Stomach (tissue), 8 donors: ENCODE measurements at regions not wholly inside any gene's neighbourhood (a gene's known extent, or its start where the extent isn't known, plus 50 kb on each side); places are given as distances from the start of the nearest gene placed in this dataset.
A peak's percentile ranks its signal among the peaks of the same experiment; 100 is the strongest.

Experiments
- DNase-seq, 2 donors: peaks; one replicate each; pipeline versions ENCODE4 v3.0.0 to v3.0.0-alpha.2; 2013 to 2019
- H3K27ac ChIP-seq, 5 donors: fragments of 200-600 bp in 4 of 5; sonication (generic) in 4 of 5; one replicate each; pipeline ENCODE4 v1.5.1; 2013 to 2019; ENCODE audit warnings: mild to moderate bottlenecking in 1 of 5, moderate library complexity in 1 of 5
- H3K27me3 ChIP-seq, 3 donors: fragments of 200-600 bp; sonication (generic); one replicate each; pipeline ENCODE4 v1.5.1; 2017 to 2019; ENCODE audit warnings: mixed run types in 1 of 3
- H3K36me3 ChIP-seq, 4 donors: fragments of 200-600 bp; sonication (generic); 1 replicate in 3 of 4; 2 replicates in 1 of 4; pipeline ENCODE4 v1.5.1; 2016 to 2019
- H3K4me1 ChIP-seq, 4 donors: fragments of 200-600 bp; sonication (generic); one replicate each; pipeline ENCODE4 v1.5.1; 2016 to 2019
- H3K4me3 ChIP-seq, 4 donors: fragments of 200-600 bp; sonication (generic) in 3 of 4; one replicate each; pipeline ENCODE4 v1.5.1; 2016 to 2019; ENCODE audit warnings: mild to moderate bottlenecking in 1 of 4
- H3K9me3 ChIP-seq, 4 donors: fragments of 200-600 bp; sonication (generic); one replicate each; pipeline ENCODE4 v1.5.1; 2016 to 2019
- EP300 ChIP-seq: sonication (generic); formaldehyde crosslinking; IDR thresholded peaks from one replicate; pipeline ENCODE4 v1.6.1; 2017; ENCODE audit warnings: antibody characterized with exemption
- POLR2A ChIP-seq, 4 donors: fragments of 450-650 bp; IDR thresholded peaks; one replicate each; pipeline ENCODE4 v1.6.1; 2016; ENCODE audit warnings: antibody characterized with exemption in 4 of 4, control low read depth in 2 of 4, mild to moderate bottlenecking in 1 of 4, moderate library complexity in 1 of 4
- POLR2AphosphoS5 ChIP-seq, 3 donors: sonication (generic); formaldehyde crosslinking; IDR thresholded peaks; one replicate each; pipeline ENCODE4 v1.6.1; 2016; ENCODE audit warnings: antibody characterized with exemption in 3 of 3
- WGBS, 5 donors: extraction: QIAGEN DNeasy Blood & Tissue Kit in 3 of 5; methylation state at CpG; one replicate each; pipeline versions ENCODE4 v1.1.5 to v1.1.7; 2013 to 2018; 5-methylcytosine and 5-hydroxymethylcytosine counted together
- intact Hi-C: fragments of 100-400 bp; cut with DNase I; formaldehyde crosslinking; loops from one replicate; pipeline ENCODE4 v1.15.1; 2023; ENCODE audit warnings: low total_unique reads
- TF ChIP-seq, protein P1 (sequence below), 7 experiments: fragments of 450-650 bp in 4 of 7; fragments of 200-600 bp in 3 of 7; sonication (generic) in 3 of 7; IDR thresholded peaks; one replicate each; pipeline ENCODE4 v1.5.1; 2016 to 2019; ENCODE audit warnings: antibody characterized with exemption in 7 of 7, control low read depth in 2 of 7, mild to moderate bottlenecking in 1 of 7
- donor health status: healthy with polysubstance abuse.
- donor health status: Bipolar disorder and iron deficiency.
- donor health status: healthy.

- no peaks in the 10 kb centered on the region for H3K9me3 ChIP-seq
- 54 to 64% (median 58%) methylated on average over 3 of the region's 3 CpGs for WGBS, 5 donors
- no peaks in the 10 kb centered on the region for H3K4me1 ChIP-seq
- H3K4me3 ChIP-seq, result no peak overlapping the region
- H3K27ac ChIP-seq, result no peak overlapping the region
- peak in 1 of 2 donors; percentile 2 for DNase-seq
- H3K27me3 ChIP-seq, result no peaks in the 10 kb centered on the region
- TF ChIP-seq EP300 (no peak), POLR2AphosphoS5 (IDR thresholded peaks at IDR 0.05) (no peak), POLR2A (IDR thresholded peaks at IDR 0.05) (no peak)
- TF ChIP-seq, protein P1, sequence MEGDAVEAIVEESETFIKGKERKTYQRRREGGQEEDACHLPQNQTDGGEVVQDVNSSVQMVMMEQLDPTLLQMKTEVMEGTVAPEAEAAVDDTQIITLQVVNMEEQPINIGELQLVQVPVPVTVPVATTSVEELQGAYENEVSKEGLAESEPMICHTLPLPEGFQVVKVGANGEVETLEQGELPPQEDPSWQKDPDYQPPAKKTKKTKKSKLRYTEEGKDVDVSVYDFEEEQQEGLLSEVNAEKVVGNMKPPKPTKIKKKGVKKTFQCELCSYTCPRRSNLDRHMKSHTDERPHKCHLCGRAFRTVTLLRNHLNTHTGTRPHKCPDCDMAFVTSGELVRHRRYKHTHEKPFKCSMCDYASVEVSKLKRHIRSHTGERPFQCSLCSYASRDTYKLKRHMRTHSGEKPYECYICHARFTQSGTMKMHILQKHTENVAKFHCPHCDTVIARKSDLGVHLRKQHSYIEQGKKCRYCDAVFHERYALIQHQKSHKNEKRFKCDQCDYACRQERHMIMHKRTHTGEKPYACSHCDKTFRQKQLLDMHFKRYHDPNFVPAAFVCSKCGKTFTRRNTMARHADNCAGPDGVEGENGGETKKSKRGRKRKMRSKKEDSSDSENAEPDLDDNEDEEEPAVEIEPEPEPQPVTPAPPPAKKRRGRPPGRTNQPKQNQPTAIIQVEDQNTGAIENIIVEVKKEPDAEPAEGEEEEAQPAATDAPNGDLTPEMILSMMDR (IDR thresholded peaks at IDR 0.05), result no peak
- intact Hi-C loops, result no loop called here
- no peaks in the 10 kb centered on the region for H3K36me3 ChIP-seq
Observed at GRCh38 chr2:57448816-57449215, 597.8 kb upstream of the VRK2 start.

DNA sequence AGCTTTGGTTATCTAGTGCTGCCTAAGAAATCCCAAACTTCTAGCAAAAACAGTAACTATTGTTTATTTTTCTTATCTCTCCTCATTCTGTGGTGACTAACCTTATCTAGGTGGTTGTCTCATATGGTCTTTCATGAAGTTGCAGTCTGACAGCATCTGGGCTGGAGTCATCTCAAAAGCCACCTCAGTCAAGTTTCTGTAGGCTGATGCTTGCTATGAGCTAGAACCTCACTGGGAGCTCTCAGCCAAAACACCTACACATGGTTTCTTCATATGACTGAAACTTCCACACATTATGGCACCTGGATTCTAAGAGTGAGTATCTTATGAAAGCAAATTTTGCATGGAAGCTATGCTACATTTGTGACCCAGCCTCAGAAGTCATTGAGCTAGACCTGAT, 596.4 kb upstream of the VRK2 start:
- H3K27me3 ChIP-seq, result no peaks in the 10 kb centered on the region
- intact Hi-C loops, result no loop called here
- H3K36me3 ChIP-seq, result no peaks in the 10 kb centered on the region
- no peaks in the 10 kb centered on the region for H3K4me1 ChIP-seq
- no peaks in the 10 kb centered on the region for H3K9me3 ChIP-seq
- TF ChIP-seq POLR2AphosphoS5 (IDR thresholded peaks at IDR 0.05), result no peak
- no peak for TF ChIP-seq EP300
- TF ChIP-seq POLR2A (IDR thresholded peaks at IDR 0.05), result no peak
- TF ChIP-seq, protein P1 (IDR thresholded peaks at IDR 0.05), result no peak
- H3K27ac ChIP-seq, result no peak overlapping the region
- no peak overlapping the region for H3K4me3 ChIP-seq
- no peak for DNase-seq

DNA sequence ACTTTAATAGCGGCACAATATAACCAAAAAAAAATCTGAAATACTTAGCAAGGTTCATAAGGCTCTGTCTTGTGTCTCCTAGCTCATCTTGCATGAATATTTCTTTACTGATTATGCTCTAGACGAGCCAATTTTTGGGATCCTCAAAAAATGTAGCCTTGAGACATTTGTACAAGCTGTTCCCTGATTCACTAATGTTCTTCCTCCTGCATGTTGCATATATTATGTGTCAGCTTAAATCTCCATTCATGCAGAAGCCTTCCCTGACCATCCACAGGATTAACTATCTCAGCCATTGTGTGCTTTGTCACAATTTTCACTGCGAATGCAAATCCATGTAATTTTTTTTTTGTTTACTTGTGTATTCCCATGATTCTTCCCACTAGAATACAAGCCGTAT, 594.0 kb upstream of the VRK2 start:
- H3K27ac ChIP-seq, result no peak overlapping the region
- intact Hi-C loops, result no loop called here
- WGBS, 5 donors, result 56 to 73% (median 58%) methylated on average over 4 of the region's 4 CpGs
- no peaks in the 10 kb centered on the region for H3K9me3 ChIP-seq
- H3K27me3 ChIP-seq, result no peaks in the 10 kb centered on the region
- DNase-seq, result no peak
- H3K4me1 ChIP-seq, result no peaks in the 10 kb centered on the region
- H3K36me3 ChIP-seq, result no peaks in the 10 kb centered on the region
- no peak overlapping the region for H3K4me3 ChIP-seq
- TF ChIP-seq POLR2A (IDR thresholded peaks at IDR 0.05) (no peak), POLR2AphosphoS5 (IDR thresholded peaks at IDR 0.05) (no peak), EP300 (no peak)
- TF ChIP-seq, protein P1 (IDR thresholded peaks at IDR 0.05), result no peak

DNA sequence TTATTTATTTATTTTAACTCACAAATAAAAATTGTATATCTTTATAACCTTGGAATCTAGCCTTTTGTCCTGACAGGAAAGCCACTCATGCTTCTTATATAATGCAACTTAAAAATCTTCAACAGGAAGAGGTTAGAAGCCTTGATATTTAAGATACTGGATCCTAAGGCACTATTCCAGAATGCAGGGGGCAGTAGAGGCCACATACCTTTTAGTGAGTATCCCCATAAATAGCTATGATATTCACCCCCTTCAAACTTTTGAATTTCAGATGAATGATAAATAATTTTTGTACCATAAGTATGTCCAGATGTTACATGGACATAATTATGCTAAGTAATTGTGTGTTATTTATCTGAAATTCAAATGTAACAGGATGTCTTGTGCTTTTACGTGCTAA, 592.7 kb upstream of the VRK2 start:
- no peak overlapping the region for H3K4me3 ChIP-seq
- intact Hi-C loops, result no loop called here
- no peak overlapping the region for H3K27ac ChIP-seq
- H3K9me3 ChIP-seq, result no peaks in the 10 kb centered on the region
- no peak for DNase-seq
- TF ChIP-seq, protein P1 (IDR thresholded peaks at IDR 0.05), result no peak
- TF ChIP-seq POLR2A (IDR thresholded peaks at IDR 0.05) (no peak), EP300 (no peak), POLR2AphosphoS5 (IDR thresholded peaks at IDR 0.05) (no peak)
- no peaks in the 10 kb centered on the region for H3K36me3 ChIP-seq
- no peaks in the 10 kb centered on the region for H3K4me1 ChIP-seq
- no peaks in the 10 kb centered on the region for H3K27me3 ChIP-seq
- WGBS, 5 donors, result 81 to 88% (median 84%) methylated on average over 1 of the region's 1 CpG
